NCI-H1694 treated with DMSO at 0.1 percent for 48 hours (cell line): ENCODE measurements at regions not wholly inside any gene's neighbourhood (a gene's known extent, or its start where the extent isn't known, plus 50 kb on each side); places are given as distances from the start of the nearest gene placed in this dataset.

Experiments
- DNase-seq: peaks from one replicate; lab custom pipeline; 2025; lab: John Stamatoyannopoulos, UW

- DNase-seq, result peak; percentile 82
These were observed 204.2 kb downstream of the USP12 start for GRCh38 chr13:26967119-26968038.

- DNase-seq, result no peak
These were observed 204.9 kb downstream of the USP12 start for GRCh38 chr13:26966701-26967080.

- DNase-seq, result peak; percentile 95
These were observed 205.5 kb downstream of the USP12 start for GRCh38 chr13:26965952-26966700.

GRCh38 chr13:26964278-26965250, 204.0 kb upstream of the GPR12 start:
- peak; percentile 85 for DNase-seq

- DNase-seq, result no peak
These were observed 202.1 kb upstream of the GPR12 start for GRCh38 chr13:26962671-26963070.

- no peak for DNase-seq
These were observed 201.5 kb upstream of the GPR12 start for GRCh38 chr13:26961890-26962615.

- no peak for DNase-seq
These were observed 196.6 kb upstream of the GPR12 start for GRCh38 chr13:26957182-26957581.

GRCh38 chr13:26956522-26957142, 196.0 kb upstream of the GPR12 start:
- DNase-seq, result no peak

- no peak for DNase-seq
These were observed 194.4 kb upstream of the GPR12 start for GRCh38 chr13:26954976-26955375.

- DNase-seq, result no peak
These were observed 192.7 kb upstream of the GPR12 start for GRCh38 chr13:26953291-26953690.

GRCh38 chr13:26952551-26953143, 192.1 kb upstream of the GPR12 start:
- no peak for DNase-seq

- no peak for DNase-seq
These were observed 191.1 kb upstream of the GPR12 start for GRCh38 chr13:26951581-26952177.

- no peak for DNase-seq
These were observed 190.4 kb upstream of the GPR12 start for GRCh38 chr13:26950968-26951367.

GRCh38 chr13:26950546-26950945, 190.0 kb upstream of the GPR12 start:
- DNase-seq, result no peak

GRCh38 chr13:26949701-26950502, 189.3 kb upstream of the GPR12 start:
- no peak for DNase-seq

- no peak for DNase-seq
These were observed 187.8 kb upstream of the GPR12 start for GRCh38 chr13:26948353-26948752.

- peak; percentile 85 for DNase-seq
These were observed 186.2 kb upstream of the GPR12 start for GRCh38 chr13:26946684-26947343.

- no peak for DNase-seq
These were observed 183.2 kb upstream of the GPR12 start for GRCh38 chr13:26943748-26944147.

GRCh38 chr13:26942184-26942583, 181.6 kb upstream of the GPR12 start:
- DNase-seq, result no peak
